Hematopoietic multipotent progenitor cell treated with erythropoietin and hydrocortisone succinate and interleukin-3 and kit ligand, for 4 days (in vitro differentiated cells): ENCODE measurements at regions not wholly inside any gene's neighbourhood (a gene's known extent, or its start where the extent isn't known, plus 50 kb on each side); places are given as distances from the start of the nearest gene placed in this dataset.
"Not testable (repeated sequence)": the region's sequence is repeated elsewhere in the genome, so short reads cannot be mapped to it uniquely, and the experiment has no call there.

ENCODE experiments used
- DNase-seq: peaks from one replicate; pipeline ENCODE4 v3.0.0-alpha.2; 2015

DNA sequence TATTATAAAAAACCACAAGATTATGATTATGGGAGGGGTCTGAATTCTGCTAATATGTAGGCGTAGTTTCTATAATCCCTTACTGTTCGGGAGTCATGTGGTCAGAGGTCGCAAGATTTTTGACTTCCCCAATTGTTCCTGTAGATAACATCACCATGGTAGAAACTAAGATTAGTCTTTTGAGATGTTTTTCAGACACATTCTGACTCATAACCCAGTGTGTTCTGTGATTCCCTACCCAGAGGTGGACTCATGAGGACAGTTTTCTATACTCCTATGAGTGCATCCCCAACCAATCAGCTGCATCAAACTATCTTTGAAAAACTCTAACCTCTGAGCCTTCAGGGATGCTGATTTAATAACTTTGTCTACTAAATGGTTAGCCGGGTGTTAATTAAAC, 175.5 kb downstream of the RFPL4B start:
- peak; percentile 49 for DNase-seq

DNA sequence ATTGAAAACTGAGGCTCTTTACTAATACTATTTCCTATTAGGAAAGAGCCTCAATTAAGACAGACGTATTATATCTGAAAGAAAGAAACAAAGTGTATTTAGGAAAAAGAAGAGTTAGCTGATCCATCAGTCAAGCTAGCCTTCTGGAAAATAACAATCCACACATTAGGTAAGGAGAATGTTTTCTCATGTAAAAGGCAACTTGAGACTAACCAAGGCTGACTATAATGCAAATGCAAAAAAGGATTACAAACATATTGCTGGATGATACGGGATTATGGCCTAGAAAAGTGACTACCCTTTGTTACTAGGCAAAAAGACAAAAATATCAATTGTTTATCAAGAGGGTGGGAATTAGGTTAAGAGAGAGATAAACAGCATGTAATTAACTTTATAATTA, 176.9 kb downstream of the RFPL4B start:
- no peak for DNase-seq

DNA sequence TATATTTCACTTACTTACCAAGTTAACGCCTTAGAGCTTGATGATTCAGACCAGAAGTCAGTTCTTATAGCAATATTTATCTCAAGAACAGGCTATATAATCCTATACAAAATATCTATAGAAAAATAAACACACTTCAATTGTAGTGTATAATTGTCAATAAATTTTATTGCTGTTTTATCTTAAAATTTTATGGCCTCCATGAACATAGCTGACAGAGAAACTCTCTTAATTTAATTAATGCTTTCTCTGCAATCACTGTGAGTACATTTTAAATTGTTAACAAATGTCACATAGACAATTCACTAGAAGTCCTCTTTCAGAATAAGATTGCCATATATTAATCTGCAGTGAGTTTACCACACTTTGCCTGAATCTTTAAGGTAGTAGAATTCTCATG, 178.6 kb downstream of the RFPL4B start:
- DNase-seq: no peak

DNA sequence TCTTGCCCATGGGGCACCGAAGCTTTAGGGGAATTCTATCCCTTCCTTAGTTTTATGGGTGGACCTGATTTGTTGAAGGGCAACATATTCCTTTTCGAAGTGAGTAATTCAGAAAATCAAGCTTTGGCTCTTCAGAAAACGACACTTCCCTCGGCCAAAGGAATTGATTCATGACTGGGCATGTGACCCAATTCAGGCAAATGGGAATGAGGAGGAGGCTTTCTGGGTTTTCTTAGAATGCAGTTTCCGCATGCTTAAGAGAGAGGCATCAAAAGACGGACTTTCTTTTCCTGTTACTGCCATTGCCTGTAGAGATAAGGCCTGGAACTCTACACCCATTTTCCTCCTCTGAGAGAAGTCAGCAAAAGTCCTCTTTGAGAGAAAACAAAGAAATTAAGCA, 179.5 kb downstream of the RFPL4B start:
- no peak for DNase-seq

DNA sequence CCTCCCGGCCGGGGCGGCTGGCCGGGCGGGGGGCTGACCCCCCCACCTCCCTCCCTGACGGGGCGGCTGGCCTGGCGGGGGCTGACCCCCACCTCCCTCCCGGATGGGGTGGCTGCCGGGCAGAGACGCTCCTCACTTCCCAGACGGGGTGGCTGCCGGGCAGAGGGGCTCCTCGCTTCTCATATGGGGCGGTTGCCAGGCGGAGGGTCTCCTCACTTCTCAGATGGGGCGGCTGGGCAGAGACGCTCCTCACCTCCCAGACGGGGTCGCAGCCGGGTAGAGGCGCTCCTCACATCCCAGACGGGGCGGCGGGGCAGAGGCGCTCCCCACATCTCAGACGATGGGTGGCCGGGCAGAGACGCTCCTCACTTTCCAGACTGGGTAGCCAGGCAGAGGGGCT, 181.2 kb downstream of the RFPL4B start:
- not testable (repeated sequence) for DNase-seq

DNA sequence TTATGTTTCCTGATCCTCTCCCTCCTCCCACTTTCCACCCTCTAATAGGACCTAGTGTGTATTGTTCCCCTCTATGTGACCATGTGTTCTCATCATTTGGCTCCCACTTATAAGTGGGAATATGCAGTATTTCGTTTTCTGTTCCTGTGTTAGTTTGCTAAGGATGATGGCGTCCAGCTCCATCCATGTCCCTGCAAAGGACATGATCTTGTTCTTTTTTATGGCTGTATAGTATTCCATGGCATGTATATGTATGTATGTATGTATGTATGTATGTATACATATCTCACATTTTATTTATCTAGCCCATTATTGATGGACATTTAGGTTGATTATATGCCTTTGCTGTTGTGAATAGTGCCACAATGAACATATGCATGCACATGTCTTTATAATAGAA, 188.7 kb downstream of the RFPL4B start:
- DNase-seq: no peak

DNA sequence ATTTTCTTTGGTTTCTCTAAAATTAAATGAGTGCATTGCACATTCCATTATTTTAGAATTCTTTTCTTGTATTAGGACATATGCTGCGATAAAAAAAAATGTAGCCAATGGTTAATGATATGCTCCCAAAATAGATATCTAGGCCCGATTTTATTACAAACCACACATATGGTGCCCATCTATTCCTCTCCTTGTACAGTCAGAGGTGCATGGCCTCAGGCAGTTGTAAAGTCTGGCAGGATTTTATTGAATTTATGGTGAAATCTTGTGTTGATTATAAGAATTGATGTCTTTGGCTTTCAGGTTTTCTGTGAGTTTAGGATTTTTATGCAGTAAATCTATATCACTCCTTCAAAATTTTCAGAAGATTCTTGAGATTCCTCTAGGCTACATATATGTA, 192.2 kb downstream of the RFPL4B start:
- DNase-seq: no peak

DNA sequence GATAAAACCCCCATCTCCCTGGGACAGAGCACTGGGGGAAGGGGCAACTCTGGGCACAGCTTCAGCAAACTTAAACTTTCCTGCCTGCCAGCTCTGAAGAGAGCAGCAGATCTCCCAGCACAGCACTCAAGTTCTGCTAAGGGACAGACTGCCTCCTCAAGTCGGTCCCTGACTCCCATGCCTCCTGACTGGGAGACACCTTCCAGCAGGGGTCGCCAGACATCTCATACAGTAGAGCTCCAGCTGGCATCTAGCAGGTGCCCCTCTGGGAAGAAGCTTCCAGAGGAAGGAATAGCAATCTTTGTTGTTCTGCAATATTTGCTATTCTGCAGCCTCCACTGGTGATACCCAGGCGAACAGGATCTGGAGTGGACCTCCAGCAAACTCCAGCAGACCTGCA, 194.7 kb downstream of the RFPL4B start:
- peak; percentile 5 for DNase-seq

DNA sequence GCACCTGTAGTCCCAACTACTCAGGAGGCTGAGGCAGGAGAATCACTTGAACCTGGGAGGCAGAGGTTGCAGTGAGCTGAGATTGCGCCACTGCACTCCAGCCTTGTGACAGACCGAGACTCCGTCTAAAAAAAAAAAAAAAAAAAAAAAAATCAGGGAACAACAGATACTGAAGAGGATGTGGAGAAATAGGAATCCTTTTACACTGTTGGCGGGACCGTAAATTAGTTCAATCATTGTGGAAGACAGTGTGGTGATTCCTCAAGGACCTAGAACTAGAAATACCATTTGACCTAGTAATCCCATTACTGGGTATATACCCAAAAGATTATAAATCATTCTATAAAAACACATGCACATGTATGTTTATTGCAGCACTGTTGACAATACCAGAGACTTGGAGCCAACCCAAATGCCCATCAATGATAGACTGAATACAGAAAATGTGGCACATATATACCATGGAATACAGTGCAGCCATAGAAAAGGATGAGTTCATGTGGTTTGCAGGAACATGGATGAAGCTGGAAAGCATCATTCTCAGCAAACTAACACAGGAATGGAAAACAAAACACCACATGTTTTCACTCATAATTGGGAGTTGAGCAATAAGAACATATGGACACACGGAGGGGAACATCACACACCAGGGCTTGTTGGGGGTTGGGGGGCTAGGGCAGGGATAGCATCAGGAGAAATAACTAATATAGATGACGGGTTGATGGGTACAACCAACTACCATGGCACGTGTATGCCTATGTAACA, 200.4 kb downstream of the RFPL4B start:
- DNase-seq: not testable (repeated sequence)

DNA sequence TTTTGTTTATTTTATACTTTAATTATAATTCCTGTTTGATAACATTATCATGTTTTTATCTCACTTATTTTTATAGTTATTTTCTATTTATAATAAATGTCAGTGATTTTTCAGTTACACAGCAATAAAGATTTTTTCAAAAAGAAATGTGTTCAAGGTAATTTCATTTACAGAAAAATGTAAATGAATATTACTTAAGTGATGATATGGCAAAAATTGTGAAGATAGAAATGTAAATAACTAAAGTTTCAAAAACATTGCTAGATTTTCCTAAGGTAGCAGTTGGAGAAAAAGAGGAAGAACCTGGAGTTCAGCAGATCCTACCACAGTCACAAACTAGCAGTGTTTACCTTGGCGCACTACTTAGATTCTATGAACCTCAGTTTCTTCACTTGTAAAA, 202.6 kb downstream of the RFPL4B start:
- no peak for DNase-seq

DNA sequence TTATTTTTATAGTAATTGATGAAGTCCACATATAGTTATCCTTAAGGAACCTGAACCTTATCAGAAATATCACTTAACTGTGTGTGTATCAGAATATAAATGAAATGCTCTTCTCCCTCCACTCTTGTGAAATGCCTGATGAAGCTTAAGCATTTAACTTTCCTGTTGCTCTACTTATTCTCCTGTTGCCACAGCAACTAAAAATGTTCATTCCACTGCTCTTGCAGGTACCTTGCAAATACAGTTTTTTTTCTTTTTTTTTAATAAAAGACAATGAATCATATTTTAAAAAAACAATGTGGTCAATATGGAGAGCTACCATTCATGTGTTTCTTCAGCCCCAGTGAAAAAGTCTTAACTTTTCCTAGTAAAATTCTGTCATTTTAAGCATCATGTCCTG, 210.3 kb downstream of the RFPL4B start:
- DNase-seq: no peak

DNA sequence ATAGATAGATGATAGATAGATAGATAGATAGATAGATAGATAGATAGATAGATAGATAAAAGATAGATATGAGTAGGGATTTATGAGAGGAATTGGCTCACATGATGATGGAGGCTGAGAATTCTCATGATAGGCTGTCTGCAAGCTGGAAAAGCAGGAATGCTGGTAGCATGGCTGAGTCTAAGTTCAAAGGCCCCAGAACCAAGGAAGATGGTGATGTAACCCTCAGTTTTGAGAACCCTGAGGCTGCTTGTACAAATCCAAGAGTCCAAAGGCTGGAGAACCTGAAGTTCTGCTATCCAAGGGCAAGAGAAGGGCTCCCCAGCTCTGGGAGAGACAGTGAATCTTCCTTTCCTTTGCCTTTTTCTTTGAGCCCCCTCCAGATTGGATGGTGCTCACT, 210.8 kb downstream of the RFPL4B start:
- DNase-seq: no peak

DNA sequence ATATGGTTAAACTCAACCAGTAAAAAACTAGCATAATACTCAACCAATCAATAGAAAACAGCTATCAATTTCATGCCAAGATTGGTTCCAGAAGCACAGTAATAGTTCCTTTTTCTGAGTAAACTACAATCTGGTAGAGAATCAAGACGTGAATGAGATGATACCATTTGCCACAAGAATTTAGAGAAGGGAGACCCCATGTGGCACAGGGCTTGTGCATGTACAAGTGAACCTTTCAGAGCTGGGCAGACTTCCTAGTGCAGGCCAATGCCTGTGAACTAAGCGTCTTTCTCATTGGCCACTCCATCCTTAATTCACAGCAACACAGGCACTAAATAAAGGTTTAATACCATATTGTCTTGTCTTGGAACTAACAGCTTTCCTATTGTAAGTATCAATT, 213.5 kb downstream of the RFPL4B start:
- peak; percentile 25 for DNase-seq

DNA sequence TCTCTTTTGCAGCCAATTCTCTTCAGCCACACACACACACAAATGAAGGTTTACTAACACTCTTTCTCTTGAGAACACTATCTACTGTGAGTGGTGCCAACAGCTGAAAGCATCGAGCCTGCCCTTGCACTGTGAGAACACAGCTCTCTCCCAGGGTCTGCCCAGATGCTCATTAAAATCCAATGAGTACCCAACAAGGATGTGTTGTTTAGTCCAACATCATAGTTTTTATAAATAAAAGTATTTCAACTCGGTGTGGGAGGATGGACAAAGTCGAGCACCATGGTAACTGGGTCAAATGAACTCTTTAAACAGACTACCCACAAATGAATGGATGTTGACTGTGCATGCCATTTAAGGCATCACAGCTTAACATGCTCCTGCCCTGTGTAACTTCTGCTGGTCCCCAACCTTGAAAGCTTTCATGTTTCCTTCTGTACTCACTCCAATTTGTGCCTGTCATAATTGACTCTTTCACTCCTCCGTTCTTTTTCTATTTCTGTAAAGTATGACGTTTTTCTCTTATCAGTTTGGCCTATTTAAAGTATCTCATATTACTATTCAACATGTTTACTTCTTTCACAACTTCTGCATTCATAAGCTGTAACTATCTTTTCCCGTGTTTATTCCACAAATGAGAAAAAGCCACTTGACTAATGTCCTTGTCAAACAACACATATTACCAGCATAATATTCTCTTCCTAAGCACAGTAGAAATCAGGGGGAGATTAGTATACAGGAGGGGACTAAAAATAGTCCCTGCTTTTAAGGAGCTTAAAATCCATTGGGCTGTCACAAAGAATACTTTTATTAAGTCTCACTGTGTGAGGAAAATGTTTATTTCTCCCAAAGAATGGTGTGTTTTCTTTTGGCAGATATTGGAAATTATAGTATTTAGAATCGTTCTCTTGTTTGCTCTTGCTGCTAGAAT, 215.4 kb downstream of the RFPL4B start:
- DNase-seq: no peak

DNA sequence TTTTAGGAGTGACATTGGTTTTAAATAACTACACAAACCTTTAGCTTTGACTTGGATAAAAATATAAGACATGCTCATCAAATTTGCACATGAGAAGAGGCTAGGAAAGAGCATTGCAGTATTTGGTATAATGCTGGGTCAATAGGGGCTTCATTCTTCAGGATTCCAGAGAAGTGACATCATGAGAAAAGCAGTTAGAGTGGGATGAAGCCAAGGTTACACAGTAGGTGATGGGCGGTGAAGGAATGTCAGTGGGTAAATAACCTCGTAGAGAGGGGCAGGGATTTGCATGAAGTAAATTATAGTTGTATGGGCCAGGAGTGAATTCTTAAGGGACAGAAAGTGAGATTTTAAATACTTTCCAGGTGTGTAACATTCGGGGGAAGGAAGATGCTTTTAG, 216.2 kb downstream of the RFPL4B start:
- no peak for DNase-seq

DNA sequence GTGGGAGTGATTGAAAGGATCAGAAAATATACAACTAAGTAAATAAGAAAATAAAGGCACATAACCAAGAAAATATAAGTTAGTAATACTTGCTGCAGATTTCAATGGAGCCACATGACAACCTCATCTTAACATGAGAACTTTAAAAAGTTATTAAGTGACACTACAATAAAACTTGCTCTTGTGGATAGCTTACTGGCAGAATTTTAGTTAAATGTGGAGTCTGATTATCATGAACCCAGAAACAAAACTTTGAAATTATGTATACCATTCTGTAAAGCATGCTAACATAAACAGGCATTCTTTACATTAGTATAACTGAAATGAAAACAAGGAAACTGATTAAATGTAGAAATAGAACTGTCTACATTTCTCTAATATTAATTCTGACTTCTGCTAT, 220.9 kb downstream of the RFPL4B start:
- no peak for DNase-seq

DNA sequence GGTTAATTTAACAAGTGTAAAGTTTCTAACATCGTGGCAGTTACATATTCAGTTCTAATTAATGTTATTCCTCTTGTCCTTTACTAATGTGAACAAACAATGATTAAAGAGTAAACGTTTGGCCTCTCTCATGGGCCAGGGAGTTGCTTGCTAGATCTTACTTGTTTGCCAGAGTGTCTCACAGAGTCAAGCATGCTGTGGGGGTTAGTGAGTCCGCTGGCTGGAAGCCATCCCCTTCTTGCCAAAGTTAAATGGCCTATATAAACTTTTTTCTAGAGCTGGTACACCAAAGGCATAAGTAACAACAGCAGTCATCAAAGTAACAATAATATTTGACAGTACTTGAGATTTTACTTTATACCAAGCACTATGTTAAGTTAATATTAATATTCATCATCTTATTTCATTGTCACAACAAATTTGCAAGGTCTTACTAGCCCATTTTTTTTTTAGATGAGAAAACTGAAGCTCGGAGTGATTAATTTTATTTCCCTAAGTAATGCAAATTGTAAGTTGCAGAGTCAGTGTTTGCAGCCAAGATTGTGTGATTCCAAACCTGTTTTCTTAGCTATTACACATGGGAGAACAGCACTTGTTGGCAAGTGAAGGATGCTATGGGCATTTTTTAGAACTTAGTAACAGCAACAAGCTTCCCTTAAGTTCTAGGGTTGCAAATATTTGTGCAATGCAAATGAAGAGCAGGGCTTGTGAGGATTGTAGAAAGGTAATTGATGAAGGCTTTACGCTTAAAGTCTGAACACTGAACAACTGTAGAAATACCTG, 224.5 kb downstream of the RFPL4B start:
- no peak for DNase-seq

DNA sequence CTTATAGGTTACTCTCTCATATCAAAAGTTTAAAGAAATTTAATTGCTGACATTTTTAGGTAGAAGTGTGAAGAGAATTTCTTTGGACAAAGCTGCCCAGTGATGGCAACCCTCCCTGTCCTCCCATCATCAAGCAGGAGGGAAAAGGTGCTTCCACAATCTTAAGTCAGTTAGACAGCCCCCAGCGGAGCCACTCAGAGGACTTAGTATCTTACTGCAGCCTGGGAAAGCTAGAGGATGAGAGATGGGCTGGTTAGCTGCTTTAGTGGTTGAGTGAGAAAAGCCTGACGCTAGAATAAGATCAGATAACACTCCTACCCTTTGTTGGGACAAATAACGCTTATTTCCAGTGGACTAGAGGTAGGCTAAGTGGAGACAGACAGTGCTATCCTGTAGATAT, 227.1 kb downstream of the RFPL4B start:
- no peak for DNase-seq

DNA sequence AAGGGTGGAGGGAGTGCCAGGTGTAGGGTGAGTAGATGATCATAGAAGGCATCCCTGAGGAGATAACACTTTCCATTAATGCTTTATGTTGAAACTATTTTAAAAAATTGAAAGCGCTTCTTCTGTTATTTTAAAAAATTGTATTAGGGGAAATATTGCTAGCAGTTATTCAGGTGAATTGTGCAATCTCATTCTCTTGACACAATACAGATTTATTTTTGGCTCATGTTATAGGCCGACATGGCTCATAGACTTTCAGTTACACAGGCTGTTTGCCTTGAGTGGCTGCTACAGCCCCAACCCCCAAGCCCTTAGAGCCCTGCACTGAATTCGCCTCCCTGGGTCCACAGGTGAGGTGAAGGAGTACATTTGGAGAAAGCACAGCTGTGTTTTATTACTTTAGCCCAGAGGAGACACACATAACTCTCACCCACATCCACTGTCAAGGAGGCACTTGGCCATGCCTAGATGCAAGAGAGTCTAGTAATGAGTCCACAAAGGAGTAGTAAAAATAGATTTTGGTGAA, 228.2 kb downstream of the RFPL4B start:
- no peak for DNase-seq

DNA sequence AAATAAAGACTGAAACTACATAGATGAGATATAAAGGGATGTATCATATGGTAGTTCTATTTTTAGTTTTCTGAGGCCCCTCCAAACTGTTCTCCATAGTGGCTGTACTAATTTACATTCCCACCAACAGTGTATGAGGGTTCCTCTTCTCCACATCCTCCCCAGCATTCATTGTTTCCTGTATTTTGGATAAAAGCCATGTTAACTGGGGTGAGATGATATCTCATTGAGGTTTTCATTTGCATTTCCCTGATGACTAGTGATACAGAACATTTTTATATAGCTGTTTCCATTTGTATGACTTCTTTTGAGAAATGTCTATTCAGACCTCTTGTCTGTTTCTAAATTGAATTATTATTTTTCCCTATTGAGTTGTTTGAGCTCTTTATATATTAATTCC, 229.3 kb downstream of the RFPL4B start:
- peak; percentile 7 for DNase-seq

DNA sequence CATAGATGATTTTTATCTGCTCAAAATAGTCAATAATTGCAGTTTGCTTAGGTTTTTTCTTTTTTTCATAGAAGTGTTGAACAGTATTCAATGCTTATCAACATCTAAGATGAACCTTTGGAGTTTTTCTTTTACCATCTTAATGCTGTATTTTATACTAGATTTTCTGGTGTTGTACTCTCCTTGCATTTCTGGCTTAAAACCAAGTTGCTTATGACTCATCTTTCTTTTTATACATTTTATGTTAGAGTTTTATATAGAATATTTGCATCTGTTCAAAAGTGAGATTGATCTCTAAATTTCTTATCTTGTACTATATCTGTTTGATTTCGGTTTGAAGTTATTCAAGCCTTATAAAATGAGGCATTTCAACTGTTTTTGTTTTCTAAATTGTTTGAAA, 232.5 kb downstream of the RFPL4B start:
- DNase-seq: no peak

DNA sequence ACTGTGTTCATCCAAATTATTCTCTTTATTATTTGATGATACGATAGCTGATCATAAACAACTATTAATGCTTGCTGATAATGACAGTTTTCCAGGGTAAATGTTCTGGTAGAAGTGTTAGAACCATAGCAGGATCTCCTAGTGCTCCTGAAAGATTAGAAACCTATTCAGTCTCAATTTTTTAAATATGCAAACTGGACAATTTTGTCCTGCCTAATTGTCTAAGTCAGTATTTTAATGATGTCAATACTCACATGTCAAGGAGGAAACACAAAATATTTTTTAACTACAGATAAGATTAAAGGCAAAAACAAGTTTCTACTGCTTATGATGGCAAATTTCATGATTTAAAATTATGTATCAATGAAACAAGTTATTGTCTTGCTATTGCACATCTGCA, 233.9 kb downstream of the RFPL4B start:
- DNase-seq: no peak

DNA sequence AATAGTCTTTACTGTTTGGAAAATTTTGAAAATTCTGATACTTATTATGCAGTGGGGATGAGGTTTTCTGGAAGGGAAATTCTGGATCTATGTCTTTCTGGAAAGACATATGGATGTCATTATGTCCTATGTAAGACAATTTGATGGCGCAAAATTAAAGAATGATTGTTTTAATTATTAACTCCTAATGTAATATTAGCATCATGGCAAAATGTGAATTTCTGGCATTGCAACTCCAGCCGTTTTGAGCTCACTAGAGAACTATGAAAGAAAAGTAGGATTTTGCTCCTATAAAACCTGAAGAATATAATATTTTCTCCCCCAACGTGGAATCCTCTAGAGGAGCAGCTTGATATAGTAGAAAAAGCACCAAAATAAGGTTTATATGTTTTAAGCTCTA, 243.2 kb downstream of the RFPL4B start:
- no peak for DNase-seq
